ENCODE measurements at regions not wholly inside any gene's neighbourhood (a gene's known extent, or its start where the extent isn't known, plus 50 kb on each side); places are given as distances from the start of the nearest gene placed in this dataset.

DNA sequence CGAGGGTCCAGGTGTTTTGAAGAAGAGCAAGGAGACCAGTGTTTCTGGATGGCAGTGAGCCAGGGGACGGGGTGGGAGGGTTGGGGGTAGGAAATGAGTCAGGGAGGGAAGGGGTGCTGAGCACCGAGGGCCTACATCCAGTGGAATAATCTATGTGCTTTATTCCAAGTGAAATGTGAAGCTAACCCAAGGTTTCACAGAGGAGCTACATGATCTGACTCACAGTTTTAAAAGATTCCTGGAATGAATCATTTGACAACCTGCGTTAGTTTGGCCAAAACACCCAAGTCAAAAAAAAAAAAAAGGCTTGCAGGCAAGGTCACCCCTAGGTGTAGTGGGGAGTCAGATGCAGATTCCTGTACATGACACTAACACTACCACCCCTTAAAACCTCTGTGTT is 419.7 kb upstream of the MEX3C start:
- no peak for TF ChIP-seq EP300 (IDR thresholded peaks at IDR 0.05; ENCODE audit: borderline replicate concordance in 1 of 2, low read depth in 2 of 2, low read length in 2 of 2)
- no peak for TF ChIP-seq POLR2A (IDR thresholded peaks at IDR 0.05; ENCODE audit: control extremely low read depth in 1 of 2, low read depth in 2 of 2, low read length in 2 of 2)
- TF ChIP-seq USF2 (IDR thresholded peaks at IDR 0.05; ENCODE audit: low read length): no peak
- no peak for TF ChIP-seq CTCF (IDR thresholded peaks at IDR 0.05; ENCODE audit: control extremely low read depth in 1 of 3, insufficient read depth in 1 of 3, low read depth in 1 of 3, low read length in 3 of 3)
- TF ChIP-seq TAF7 (optimal IDR thresholded peaks at IDR 0.05; ENCODE audit: borderline replicate concordance, low read depth, low read length): no peak
- TF ChIP-seq SIX5 (IDR thresholded peaks at IDR 0.05; ENCODE audit: low read depth, low read length): no peak
- no peak for TF ChIP-seq BRCA1 (IDR thresholded peaks at IDR 0.05; ENCODE audit: low read depth, low read length)
